ENCODE measurements at regions not wholly inside any gene's neighbourhood (a gene's known extent, or its start where the extent isn't known, plus 50 kb on each side); places are given as distances from the start of the nearest gene placed in this dataset.
"Not testable (repeated sequence)": the region's sequence is repeated elsewhere in the genome, so short reads cannot be mapped to it uniquely, and the experiment has no call there.

DNA sequence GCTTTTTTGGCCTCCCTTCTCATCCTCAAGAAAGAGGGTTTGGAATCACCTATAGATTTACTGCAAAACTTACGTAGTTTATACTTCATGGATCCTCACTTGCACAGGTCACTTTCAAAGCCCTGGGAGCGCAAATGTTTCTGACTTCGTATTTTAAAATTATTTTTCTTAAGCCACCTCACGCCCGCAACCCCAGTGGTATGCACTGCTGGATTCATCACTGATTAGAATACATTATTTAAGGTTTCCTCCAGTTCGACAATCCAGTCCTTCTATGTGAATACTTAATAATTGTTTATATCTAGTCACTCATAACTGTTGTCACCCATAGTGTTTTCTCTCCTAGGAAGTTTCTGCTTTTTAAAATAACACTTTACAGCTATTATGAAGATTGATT is 339.9 kb downstream of the CHL1 start:
- H3K4me3 Mint-ChIP-seq = peak overlapping the region in 1 of 10 donors; percentile 20
- peaks cover 0 to 5% (median 0%) of the 10 kb centered on the region in 5 donors for H3K27me3 Mint-ChIP-seq
- POLR2A ChIA-PET = no interaction called here
- DNase-seq (no peak), ATAC-seq (no peak)
- H3K4me1 Mint-ChIP-seq = no peaks in the 10 kb centered on the region
- H3K9me3 Mint-ChIP-seq = peaks cover 1 to 28% (median 10%) of the 10 kb centered on the region in 9 donors
- peaks cover 0 to 13% (median 0%) of the 10 kb centered on the region in 3 donors for H3K36me3 Mint-ChIP-seq
- H3K27ac Mint-ChIP-seq = no peak overlapping the region

DNA sequence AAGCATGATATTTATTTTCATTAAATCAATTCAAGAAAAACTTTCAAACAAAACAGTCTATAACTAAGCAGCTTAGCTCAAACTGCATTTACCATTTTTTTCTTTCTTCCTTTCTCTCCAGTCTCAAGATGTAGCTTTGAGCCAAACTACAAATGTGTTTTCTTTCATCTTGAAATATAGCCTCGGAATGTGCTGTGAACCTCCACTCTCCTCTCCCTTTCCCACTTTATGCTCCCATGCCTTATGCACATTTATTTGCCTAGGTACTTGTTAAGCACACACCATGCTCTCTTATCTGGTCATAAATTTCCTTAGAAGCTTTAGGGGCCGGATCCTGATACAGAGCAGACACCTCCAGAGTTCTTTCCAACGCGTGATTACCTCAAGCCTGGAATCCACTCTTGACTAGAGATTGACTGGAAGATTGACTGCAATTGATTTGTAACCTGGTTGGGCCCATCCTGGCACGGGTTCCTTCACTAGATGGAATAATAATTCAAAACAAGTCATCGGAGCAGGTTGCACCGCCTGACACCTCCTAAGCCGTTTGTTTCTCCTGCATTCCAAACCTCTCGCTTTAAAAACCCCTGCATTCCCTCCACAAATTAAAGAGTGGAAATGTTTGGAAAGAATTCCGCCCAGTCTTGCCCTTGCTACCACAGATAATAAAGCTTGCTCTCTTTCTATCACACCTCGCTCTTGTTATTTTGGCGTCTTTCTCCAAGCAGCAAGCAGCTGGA is 344.7 kb downstream of the CHL1 start:
- H3K9me3 Mint-ChIP-seq = peaks cover 0 to 37% (median 8%) of the 10 kb centered on the region in 9 donors

DNA sequence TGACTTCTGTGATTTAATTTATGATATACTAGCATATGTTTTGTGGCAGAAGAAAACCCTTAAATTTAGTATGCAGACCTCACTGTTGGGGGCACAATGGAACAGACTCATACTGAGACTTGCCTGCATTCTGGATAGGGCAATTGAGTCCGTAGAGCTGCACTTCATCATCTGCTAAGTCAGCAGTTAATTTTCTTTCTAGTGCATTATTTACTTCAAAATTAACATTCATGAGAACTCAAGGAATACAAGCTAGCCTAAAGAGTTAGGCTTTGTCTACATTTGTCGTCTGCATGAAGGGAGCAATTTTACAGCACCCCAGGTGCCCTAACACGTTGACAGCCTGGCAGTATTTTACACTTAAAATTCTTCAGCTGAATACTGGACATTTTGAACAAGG is 345.5 kb downstream of the CHL1 start:
- H3K4me1 Mint-ChIP-seq = no peaks in the 10 kb centered on the region
- H3K9me3 Mint-ChIP-seq = peaks cover 0 to 32% (median 8%) of the 10 kb centered on the region in 9 donors
- no peak overlapping the region for H3K27ac Mint-ChIP-seq
- POLR2A ChIA-PET = no interaction called here
- H3K27me3 Mint-ChIP-seq = no peaks in the 10 kb centered on the region
- ATAC-seq (no peak), DNase-seq (no peak)
- H3K4me3 Mint-ChIP-seq = no peak overlapping the region
- peaks cover 0 to 2% (median 0%) of the 10 kb centered on the region in 3 donors for H3K36me3 Mint-ChIP-seq

More for the DNA sequence above, 344.7 kb downstream of the CHL1 start:
- Mint-ChIP-seq H3K27ac (no peak overlapping the region), H3K4me3 (no peak overlapping the region), H3K4me1 (no peaks in the 10 kb centered on the region), H3K27me3 (no peaks in the 10 kb centered on the region), H3K36me3 (peaks cover 0 to 8% (median 0%) of the 10 kb centered on the region in 3 donors)
- DNase-seq (no peak), ATAC-seq (no peak)
- POLR2A ChIA-PET = no interaction called here

DNA sequence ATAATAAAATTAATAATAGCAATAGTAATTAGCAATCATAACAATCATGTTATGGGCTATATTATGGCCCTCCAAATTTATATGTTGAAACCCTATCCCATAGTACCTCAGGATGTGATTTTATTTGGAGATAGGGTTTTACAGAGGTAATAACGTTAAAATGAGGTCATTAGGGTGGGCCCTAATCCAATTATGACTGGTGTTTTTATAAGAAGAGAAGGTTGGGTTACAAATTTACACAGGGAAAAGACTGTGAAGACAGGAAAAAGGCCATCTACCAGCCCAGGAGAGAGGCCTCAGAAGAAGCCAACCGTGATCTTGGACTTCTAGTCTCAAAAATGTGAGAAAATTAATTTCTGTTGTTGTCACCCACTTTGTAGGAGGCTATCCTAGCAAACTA is 353.1 kb downstream of the CHL1 start:
- no peak overlapping the region for H3K27ac Mint-ChIP-seq
- H3K27me3 Mint-ChIP-seq = no peaks in the 10 kb centered on the region
- no peak overlapping the region for H3K4me3 Mint-ChIP-seq
- POLR2A ChIA-PET = no interaction called here
- no peaks in the 10 kb centered on the region for H3K36me3 Mint-ChIP-seq
- no peak for DNase-seq
- no peak for ATAC-seq
- no peaks in the 10 kb centered on the region for H3K4me1 Mint-ChIP-seq
- H3K9me3 Mint-ChIP-seq = peaks cover 0 to 18% (median 4%) of the 10 kb centered on the region in 9 donors

DNA sequence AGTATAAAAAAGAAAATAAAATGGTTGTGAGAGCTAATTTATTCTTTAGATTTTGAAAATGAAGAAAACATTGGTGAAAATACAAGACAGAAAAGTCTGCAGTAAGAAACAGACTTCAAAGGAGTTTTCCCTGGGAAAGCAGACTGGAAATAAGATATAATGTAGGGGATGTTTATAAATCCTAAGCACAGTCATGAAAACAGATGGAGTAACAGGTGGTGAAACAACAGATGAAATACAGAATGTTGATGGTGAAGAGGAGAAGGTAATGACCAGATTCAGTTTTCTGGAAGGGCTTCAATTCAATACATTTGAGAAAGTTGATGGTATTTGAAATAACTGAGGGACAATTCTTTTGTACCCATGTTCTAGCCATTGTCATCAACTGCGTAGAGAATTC is 353.9 kb downstream of the CHL1 start:
- ATAC-seq (no peak), DNase-seq (no peak)
- POLR2A ChIA-PET = no interaction called here
- Mint-ChIP-seq H3K27ac (no peak overlapping the region), H3K27me3 (no peaks in the 10 kb centered on the region), H3K4me3 (no peak overlapping the region), H3K36me3 (no peaks in the 10 kb centered on the region), H3K4me1 (no peaks in the 10 kb centered on the region), H3K9me3 (peaks cover 0 to 20% (median 4%) of the 10 kb centered on the region in 9 donors)

DNA sequence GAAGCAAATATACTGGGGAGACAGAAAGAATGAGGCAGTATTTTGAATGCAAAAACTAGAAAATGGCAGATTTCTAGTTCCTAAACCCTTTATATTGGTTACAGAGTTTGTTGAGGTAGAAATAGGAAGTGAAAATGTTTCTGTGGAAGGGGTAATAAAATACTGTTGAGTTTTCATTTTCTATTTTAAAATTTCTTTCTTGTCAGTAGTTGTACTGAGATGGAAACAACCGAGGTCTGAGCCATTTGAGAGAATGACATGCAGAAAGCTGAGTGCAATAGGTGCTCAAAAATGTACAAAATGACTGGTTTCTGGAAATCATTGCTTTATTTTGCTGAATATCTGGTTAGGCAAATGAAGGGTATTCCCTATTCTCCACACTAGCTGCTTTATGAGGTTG is 361.4 kb downstream of the CHL1 start:
- ATAC-seq (no peak), DNase-seq (no peak)
- POLR2A ChIA-PET = no interaction called here
- H3K36me3 Mint-ChIP-seq = no peaks in the 10 kb centered on the region
- H3K9me3 Mint-ChIP-seq = peaks cover 0 to 15% (median 3%) of the 10 kb centered on the region in 9 donors
- H3K27ac Mint-ChIP-seq = no peak overlapping the region
- no peaks in the 10 kb centered on the region for H3K27me3 Mint-ChIP-seq
- H3K4me1 Mint-ChIP-seq = no peaks in the 10 kb centered on the region
- no peak overlapping the region for H3K4me3 Mint-ChIP-seq

DNA sequence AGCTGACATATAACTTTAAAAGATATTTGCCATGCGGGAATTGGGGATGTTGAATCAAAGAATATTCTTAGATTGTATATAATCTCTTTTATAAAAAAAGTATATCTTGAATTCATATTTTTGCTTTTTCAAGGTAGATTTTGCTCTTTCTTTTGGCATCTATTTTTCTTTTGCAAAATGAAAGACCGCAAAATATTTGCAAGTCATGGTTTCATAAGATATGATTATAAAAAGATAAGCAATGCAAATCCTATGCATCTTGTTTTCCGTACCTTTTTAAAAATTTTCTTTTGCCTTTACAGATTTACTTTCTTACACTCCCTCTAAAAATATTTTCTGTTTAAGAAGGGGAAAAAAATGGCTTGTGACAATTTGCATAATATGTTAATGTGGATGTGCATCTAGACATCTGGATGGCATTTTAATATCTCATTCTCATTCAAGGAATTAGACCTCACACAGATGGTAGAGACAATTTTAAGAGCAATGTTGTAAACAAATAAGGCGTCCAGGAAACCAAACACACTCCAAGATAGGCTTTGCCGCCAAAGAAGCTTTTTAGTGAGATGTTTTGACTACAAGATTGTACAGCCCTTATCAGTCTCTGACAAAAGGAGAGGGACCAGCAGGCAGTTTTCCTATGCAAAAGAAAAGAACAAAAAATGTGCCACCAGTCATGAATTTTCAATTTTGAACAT is 371.1 kb downstream of the CHL1 start:
- Mint-ChIP-seq H3K4me1 (no peaks in the 10 kb centered on the region), H3K4me3 (no peak overlapping the region), H3K27ac (no peak overlapping the region), H3K36me3 (no peaks in the 10 kb centered on the region), H3K27me3 (no peaks in the 10 kb centered on the region), H3K9me3 (peaks cover 0 to 16% (median 3%) of the 10 kb centered on the region in 9 donors)
- POLR2A ChIA-PET = no interaction called here
- ATAC-seq (no peak), DNase-seq (no peak)

- ATAC-seq, H3K36me3 Mint-ChIP-seq: not testable (repeated sequence)
Measured at GRCh38 chr3:579529-579928, 383.0 kb downstream of the CHL1 start.

DNA sequence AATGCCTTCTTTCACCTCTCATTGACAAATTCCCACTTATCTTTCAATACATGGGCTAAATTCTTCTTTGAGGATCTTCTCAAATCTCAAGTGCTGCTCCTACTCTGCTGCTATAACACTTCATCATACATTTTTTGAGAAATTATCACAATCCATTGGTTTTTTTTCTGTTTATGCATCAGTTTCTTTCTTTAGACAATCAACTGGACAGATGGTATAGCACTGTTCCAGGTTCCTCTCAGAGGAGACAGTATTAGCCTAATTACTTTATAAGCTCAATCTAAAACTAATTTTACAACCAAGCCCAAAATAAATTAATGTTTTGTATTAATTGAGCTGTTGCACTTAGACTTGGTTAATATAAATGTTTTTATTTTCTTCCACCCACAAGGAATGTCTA is 392.5 kb downstream of the CHL1 start:
- H3K9me3 Mint-ChIP-seq, DNase-seq, H3K4me1 Mint-ChIP-seq, H3K27ac Mint-ChIP-seq, POLR2A ChIA-PET, H3K4me3 Mint-ChIP-seq, H3K27me3 Mint-ChIP-seq, H3K36me3 Mint-ChIP-seq, ATAC-seq: not testable (repeated sequence)

More at GRCh38 chr3:579529-579928, 383.0 kb downstream of the CHL1 start:
- H3K27ac Mint-ChIP-seq, H3K4me1 Mint-ChIP-seq, POLR2A ChIA-PET, DNase-seq, H3K27me3 Mint-ChIP-seq, H3K4me3 Mint-ChIP-seq: not testable (repeated sequence)
- H3K9me3 Mint-ChIP-seq = peaks cover 0 to 12% (median 4%) of the 10 kb centered on the region in 9 donors

DNA sequence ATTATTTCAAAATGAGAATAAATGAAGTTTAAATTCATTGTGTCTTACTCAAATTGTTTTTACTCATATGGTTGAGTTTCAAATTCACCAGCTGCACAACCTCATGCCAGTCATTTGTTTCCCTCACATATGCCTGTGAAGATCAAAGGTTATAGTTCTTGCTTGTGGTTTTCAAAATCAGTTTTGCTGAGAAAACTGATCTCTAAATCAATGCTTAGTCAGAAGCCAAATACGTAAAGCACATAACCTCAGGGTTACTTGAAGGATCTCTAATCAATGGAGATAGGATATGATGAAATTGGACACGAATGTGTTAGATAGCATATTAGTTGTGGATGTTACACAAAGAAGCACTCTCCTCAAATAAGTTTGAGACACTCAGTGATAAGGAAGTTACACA is 400.7 kb downstream of the CHL1 start:
- H3K27ac Mint-ChIP-seq, POLR2A ChIA-PET, H3K27me3 Mint-ChIP-seq, H3K9me3 Mint-ChIP-seq, ATAC-seq, H3K4me3 Mint-ChIP-seq, DNase-seq, H3K36me3 Mint-ChIP-seq, H3K4me1 Mint-ChIP-seq: not testable (repeated sequence)

GRCh38 chr3:597746-598145 is 401.2 kb downstream of the CHL1 start:
- ATAC-seq, POLR2A ChIA-PET, H3K9me3 Mint-ChIP-seq, H3K27ac Mint-ChIP-seq, H3K4me3 Mint-ChIP-seq, H3K27me3 Mint-ChIP-seq, H3K36me3 Mint-ChIP-seq, H3K4me1 Mint-ChIP-seq, DNase-seq: not testable (repeated sequence)

GRCh38 chr3:607480-607879 is 410.9 kb downstream of the CHL1 start:
- H3K9me3 Mint-ChIP-seq, H3K36me3 Mint-ChIP-seq, H3K27me3 Mint-ChIP-seq, H3K4me1 Mint-ChIP-seq, DNase-seq, ATAC-seq, H3K4me3 Mint-ChIP-seq, H3K27ac Mint-ChIP-seq, POLR2A ChIA-PET: not testable (repeated sequence)

GRCh38 chr3:621714-622113 is 425.2 kb downstream of the CHL1 start:
- no peaks in the 10 kb centered on the region for H3K36me3 Mint-ChIP-seq
- no peak overlapping the region for H3K4me3 Mint-ChIP-seq
- peaks cover 0 to 4% (median 0%) of the 10 kb centered on the region in 9 donors for H3K9me3 Mint-ChIP-seq
- DNase-seq (no peak), ATAC-seq (no peak)
- POLR2A ChIA-PET = no interaction called here
- H3K27me3 Mint-ChIP-seq = no peaks in the 10 kb centered on the region
- H3K4me1 Mint-ChIP-seq = no peaks in the 10 kb centered on the region
- no peak overlapping the region for H3K27ac Mint-ChIP-seq

GRCh38 chr3:622314-622713 is 425.8 kb downstream of the CHL1 start:
- Mint-ChIP-seq H3K9me3 (peaks cover 0 to 4% (median 0%) of the 10 kb centered on the region in 9 donors), H3K4me3 (no peak overlapping the region), H3K4me1 (no peaks in the 10 kb centered on the region), H3K36me3 (no peaks in the 10 kb centered on the region), H3K27ac (no peak overlapping the region), H3K27me3 (no peaks in the 10 kb centered on the region)
- DNase-seq = no peak
- ATAC-seq = no peak
- POLR2A ChIA-PET = no interaction called here

Measured in naive thymus-derived CD8-positive, alpha-beta T cell (primary cell).